AG08396 (cell line): ENCODE measurements at regions not wholly inside any gene's neighbourhood (a gene's known extent, or its start where the extent isn't known, plus 50 kb on each side); places are given as distances from the start of the nearest gene placed in this dataset.

Source experiments
- DNase-seq: peaks from one replicate; pipeline ENCODE4 v3.0.0; 2012; ENCODE audit warnings: low spot score, mixed read lengths

GRCh38 chr9:85428230-85428629, 313.5 kb downstream of the AGTPBP1 start:
- no peak for DNase-seq

GRCh38 chr9:85427772-85428171, 314.0 kb downstream of the AGTPBP1 start:
- DNase-seq: no peak

GRCh38 chr9:85425153-85425611, 316.6 kb downstream of the AGTPBP1 start:
- peak; percentile 12 for DNase-seq

GRCh38 chr9:85423422-85423821, 318.3 kb downstream of the AGTPBP1 start:
- no peak for DNase-seq

- DNase-seq: no peak
Measured at GRCh38 chr9:85421641-85422040, 320.1 kb downstream of the AGTPBP1 start.

GRCh38 chr9:85420750-85421149, 321.0 kb downstream of the AGTPBP1 start:
- no peak for DNase-seq

GRCh38 chr9:85417674-85418073, 324.1 kb downstream of the AGTPBP1 start:
- no peak for DNase-seq

GRCh38 chr9:85416715-85417114, 325.0 kb downstream of the AGTPBP1 start:
- DNase-seq: no peak

GRCh38 chr9:85414390-85414789, 327.4 kb downstream of the AGTPBP1 start:
- DNase-seq: no peak

GRCh38 chr9:85408494-85408893, 333.3 kb downstream of the AGTPBP1 start:
- DNase-seq: no peak

GRCh38 chr9:85405566-85405950, 336.2 kb downstream of the AGTPBP1 start:
- DNase-seq: no peak

GRCh38 chr9:85404911-85405565, 336.7 kb downstream of the AGTPBP1 start:
- DNase-seq: no peak

- no peak for DNase-seq
Measured at GRCh38 chr9:85402551-85402950, 339.2 kb downstream of the AGTPBP1 start.

GRCh38 chr9:85401998-85402397, 339.8 kb downstream of the AGTPBP1 start:
- DNase-seq: no peak

GRCh38 chr9:85397005-85397404, 344.7 kb downstream of the AGTPBP1 start:
- no peak for DNase-seq

- no peak for DNase-seq
Measured at GRCh38 chr9:85392260-85392659, 349.5 kb downstream of the AGTPBP1 start.

- DNase-seq: no peak
Measured at GRCh38 chr9:85377731-85378289, 363.9 kb downstream of the AGTPBP1 start.

GRCh38 chr9:85368781-85369180, 373.0 kb downstream of the AGTPBP1 start:
- no peak for DNase-seq

GRCh38 chr9:85359161-85359560, 382.6 kb downstream of the AGTPBP1 start:
- DNase-seq: no peak

- no peak for DNase-seq
Measured at GRCh38 chr9:85349046-85349445, 392.7 kb downstream of the AGTPBP1 start.

- no peak for DNase-seq
Measured at GRCh38 chr9:85347541-85347940, 394.2 kb downstream of the AGTPBP1 start.

GRCh38 chr9:85344901-85345300, 396.9 kb downstream of the AGTPBP1 start:
- no peak for DNase-seq

GRCh38 chr9:85339338-85339737, 402.4 kb downstream of the AGTPBP1 start:
- no peak for DNase-seq

GRCh38 chr9:85334228-85334627, 407.5 kb downstream of the AGTPBP1 start:
- DNase-seq: no peak
